BJ (cell line): ENCODE measurements at regions not wholly inside any gene's neighbourhood (a gene's known extent, or its start where the extent isn't known, plus 50 kb on each side); places are given as distances from the start of the nearest gene placed in this dataset.
"Not testable (repeated sequence)": the region's sequence is repeated elsewhere in the genome, so short reads cannot be mapped to it uniquely, and the experiment has no call there.

Experiments
- CTCF ChIA-PET: fragments of 350-600 bp; formaldehyde crosslinking; extraction: SDS; loops from one replicate; lab custom pipeline; 2021; ENCODE audit warnings: antibody characterized with exemption, inconsistent platforms; lab: Yijun Ruan, JAX
- POLR2A ChIA-PET: fragments of 300-600 bp; sonication (Branson Sonifier 250); formaldehyde crosslinking; extraction: SDS; loops from one replicate; lab custom pipeline; 2021; ENCODE audit warnings: antibody characterized with exemption; lab: Charles Lee
- DNase-seq: peaks from one replicate; pipeline ENCODE4 v3.0.0-alpha.2; 2011; ENCODE audit warnings: low read depth
- H3K27me3 ChIP-seq: 2 replicates; pipeline ENCODE4 v1.6.0; 2011; ENCODE audit warnings: low read length; ENCODE audit not compliant: control insufficient read depth, insufficient read depth
- H3K36me3 ChIP-seq: 2 replicates; pipeline ENCODE4 v1.5.1; 2011; ENCODE audit warnings: low read length; ENCODE audit not compliant: control insufficient read depth, insufficient read depth
- H3K4me3 ChIP-seq: 2 replicates; pipeline ENCODE4 v1.5.1; 2011; ENCODE audit warnings: low read depth, mild to moderate bottlenecking, control low read depth, low read length
- TF ChIP-seq, protein P1 (sequence below): IDR thresholded peaks from 2 replicates; pipeline ENCODE4 v1.5.1; 2011; ENCODE audit warnings: low read depth, mild to moderate bottlenecking, control low read depth, inconsistent platforms, low read length, moderate library complexity; ENCODE audit not compliant: insufficient read depth

DNA sequence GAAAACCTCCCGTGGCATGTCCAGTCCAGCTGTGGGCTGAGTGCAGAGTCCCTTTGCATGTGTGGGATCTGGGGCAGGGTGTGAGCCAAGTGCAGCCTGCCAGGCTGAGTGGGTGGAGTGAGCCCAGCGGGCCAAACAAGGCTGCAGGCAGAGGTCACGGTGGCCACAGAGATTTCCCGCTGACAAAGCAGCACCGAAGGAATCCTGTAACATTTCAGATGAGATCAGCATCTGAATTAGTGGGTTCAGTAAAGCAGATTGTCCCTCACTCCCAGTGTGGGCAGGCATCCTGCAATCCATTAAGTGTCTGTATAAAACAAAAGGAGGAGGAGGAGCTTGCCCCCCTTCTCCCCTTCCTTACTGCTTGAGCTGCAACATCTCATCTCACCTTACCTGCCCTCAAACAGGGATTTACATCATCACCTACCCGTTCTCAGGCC, 324.4 kb downstream of the FAT4 start:
- ChIA-PET POLR2A (no interaction called here), CTCF (interaction anchor here (1.2 kb wide), 1 partner anchor 10 kb away, joined by 5 read pairs; no protein-coding TSS in a partner anchor)
- Histone ChIP-seq H3K4me3 (no peak overlapping the region), H3K36me3 (no peaks in the 10 kb centered on the region), H3K27me3 (no peaks in the 10 kb centered on the region)
- DNase-seq = no peak
- TF ChIP-seq, protein P1, sequence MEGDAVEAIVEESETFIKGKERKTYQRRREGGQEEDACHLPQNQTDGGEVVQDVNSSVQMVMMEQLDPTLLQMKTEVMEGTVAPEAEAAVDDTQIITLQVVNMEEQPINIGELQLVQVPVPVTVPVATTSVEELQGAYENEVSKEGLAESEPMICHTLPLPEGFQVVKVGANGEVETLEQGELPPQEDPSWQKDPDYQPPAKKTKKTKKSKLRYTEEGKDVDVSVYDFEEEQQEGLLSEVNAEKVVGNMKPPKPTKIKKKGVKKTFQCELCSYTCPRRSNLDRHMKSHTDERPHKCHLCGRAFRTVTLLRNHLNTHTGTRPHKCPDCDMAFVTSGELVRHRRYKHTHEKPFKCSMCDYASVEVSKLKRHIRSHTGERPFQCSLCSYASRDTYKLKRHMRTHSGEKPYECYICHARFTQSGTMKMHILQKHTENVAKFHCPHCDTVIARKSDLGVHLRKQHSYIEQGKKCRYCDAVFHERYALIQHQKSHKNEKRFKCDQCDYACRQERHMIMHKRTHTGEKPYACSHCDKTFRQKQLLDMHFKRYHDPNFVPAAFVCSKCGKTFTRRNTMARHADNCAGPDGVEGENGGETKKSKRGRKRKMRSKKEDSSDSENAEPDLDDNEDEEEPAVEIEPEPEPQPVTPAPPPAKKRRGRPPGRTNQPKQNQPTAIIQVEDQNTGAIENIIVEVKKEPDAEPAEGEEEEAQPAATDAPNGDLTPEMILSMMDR = no peak

GRCh38 chr4:125641611-125642010, 326.9 kb downstream of the FAT4 start:
- no peak overlapping the region for H3K4me3 ChIP-seq
- CTCF ChIA-PET = no interaction called here
- TF ChIP-seq, protein P1 = no peak
- POLR2A ChIA-PET = no interaction called here
- no peaks in the 10 kb centered on the region for H3K27me3 ChIP-seq
- no peak for DNase-seq
- no peaks in the 10 kb centered on the region for H3K36me3 ChIP-seq

GRCh38 chr4:125642645-125643044, 327.9 kb downstream of the FAT4 start:
- CTCF ChIA-PET = interaction anchor here (1.3 kb wide), 1 partner anchor 20 kb away, joined by 3 read pairs; no protein-coding TSS in a partner anchor
- POLR2A ChIA-PET = no interaction called here
- TF ChIP-seq, protein P1 = no peak
- Histone ChIP-seq H3K27me3 (no peaks in the 10 kb centered on the region), H3K4me3 (no peak overlapping the region), H3K36me3 (no peaks in the 10 kb centered on the region)
- DNase-seq = no peak

GRCh38 chr4:125649452-125649851, 334.7 kb downstream of the FAT4 start:
- CTCF ChIA-PET = interaction anchor here (1.3 to 1.4 kb wide), 2 partner anchors 10 to 17 kb away, joined by 3 to 5 read pairs; no protein-coding TSS in a partner anchor
- POLR2A ChIA-PET = no interaction called here
- DNase-seq = no peak
- no peak overlapping the region for H3K4me3 ChIP-seq
- TF ChIP-seq, protein P1 = no peak
- no peaks in the 10 kb centered on the region for H3K36me3 ChIP-seq
- H3K27me3 ChIP-seq = no peaks in the 10 kb centered on the region

- no peak for DNase-seq
- TF ChIP-seq, protein P1 = no peak
- ChIA-PET CTCF (no interaction called here), POLR2A (no interaction called here)
- H3K36me3 ChIP-seq = no peaks in the 10 kb centered on the region
- no peaks in the 10 kb centered on the region for H3K27me3 ChIP-seq
- no peak overlapping the region for H3K4me3 ChIP-seq
Observed at GRCh38 chr4:125650557-125650956, 335.8 kb downstream of the FAT4 start.

- H3K27me3 ChIP-seq, POLR2A ChIA-PET, DNase-seq, H3K36me3 ChIP-seq, H3K4me3 ChIP-seq: not testable (repeated sequence)
- CTCF ChIA-PET = interaction anchor here (0.7 kb wide), 1 partner anchor 313 kb away, joined by 3 read pairs; no protein-coding TSS in a partner anchor
Observed at GRCh38 chr4:125651707-125652357, 337.1 kb downstream of the FAT4 start.
